Trophoblast cell (in vitro differentiated cells and primary cell): ENCODE measurements at regions not wholly inside any gene's neighbourhood (a gene's known extent, or its start where the extent isn't known, plus 50 kb on each side); places are given as distances from the start of the nearest gene placed in this dataset.
A peak's percentile ranks its signal among the peaks of the same experiment; 100 is the strongest.

Experiments
- DNase-seq, 2 donors: peaks; one replicate each; pipeline ENCODE4 v3.0.0-alpha.2; 2016
- H2AFZ ChIP-seq: 2 replicates; pipeline ENCODE4 v1.6.1; 2013; ENCODE audit warnings: low read length, moderate library complexity, mild to moderate bottlenecking; ENCODE audit not compliant: insufficient read depth, poor library complexity
- H2AK5ac ChIP-seq: 2 replicates; pipeline ENCODE4 v1.6.1; 2013; ENCODE audit warnings: mild to moderate bottlenecking, low read length
- H2BK120ac ChIP-seq: 2 replicates; pipeline ENCODE4 v1.6.1; 2013; ENCODE audit warnings: low read length, mild to moderate bottlenecking, moderate library complexity; ENCODE audit not compliant: insufficient read depth, poor library complexity
- H2BK12ac ChIP-seq: 2 replicates; pipeline ENCODE4 v1.6.1; 2013; ENCODE audit warnings: mild to moderate bottlenecking, low read length, moderate library complexity
- H2BK5ac ChIP-seq: 2 replicates; pipeline ENCODE4 v1.6.1; 2013; ENCODE audit warnings: low read length, low read depth, moderate library complexity, mild to moderate bottlenecking; ENCODE audit not compliant: poor library complexity
- H3K14ac ChIP-seq: 2 replicates; pipeline ENCODE4 v1.6.1; 2013; ENCODE audit warnings: mild to moderate bottlenecking, low read length
- H3K18ac ChIP-seq: 2 replicates; pipeline ENCODE4 v1.6.1; 2013; ENCODE audit warnings: mild to moderate bottlenecking, low read length
- H3K23ac ChIP-seq: 2 replicates; pipeline ENCODE4 v1.6.1; 2013; ENCODE audit warnings: low read length
- H3K27ac ChIP-seq: 2 replicates; pipeline ENCODE4 v1.5.1; 2013; ENCODE audit warnings: low read depth, mild to moderate bottlenecking, inconsistent platforms, low read length, moderate library complexity
- H3K27me3 ChIP-seq: 2 replicates; pipeline ENCODE4 v1.6.1; 2013; ENCODE audit warnings: inconsistent platforms, mild to moderate bottlenecking, low read length, moderate library complexity; ENCODE audit not compliant: insufficient read depth
- H3K36me3 ChIP-seq, 2 experiments: 1 replicate in 1 of 2; 2 replicates in 1 of 2; pipeline ENCODE4 v1.6.1; 2013; ENCODE audit warnings: low read length in 2 of 2, mild to moderate bottlenecking in 2 of 2, moderate library complexity in 1 of 2; ENCODE audit not compliant: insufficient read depth in 2 of 2, control insufficient read depth in 1 of 2
- H3K4ac ChIP-seq: 2 replicates; pipeline ENCODE4 v1.6.1; 2013; ENCODE audit warnings: low read depth, mild to moderate bottlenecking, low read length, moderate library complexity
- H3K4me1 ChIP-seq, 2 experiments: 1 replicate in 1 of 2; 2 replicates in 1 of 2; pipeline ENCODE4 v1.6.1; 2013; ENCODE audit warnings: low read length in 2 of 2, mild to moderate bottlenecking in 2 of 2, moderate library complexity in 1 of 2; ENCODE audit not compliant: insufficient read depth in 2 of 2, control insufficient read depth in 1 of 2
- H3K4me2 ChIP-seq: 2 replicates; pipeline ENCODE4 v1.6.1; 2013; ENCODE audit warnings: inconsistent platforms, mild to moderate bottlenecking, low read length, moderate library complexity
- H3K4me3 ChIP-seq: 2 replicates; pipeline ENCODE4 v1.5.1; 2013; ENCODE audit warnings: mild to moderate bottlenecking, low read depth, low read length, inconsistent platforms
- H3K79me1 ChIP-seq: one replicate; pipeline ENCODE4 v1.6.1; 2013; ENCODE audit warnings: low read length
- H3K79me2 ChIP-seq: 2 replicates; pipeline ENCODE4 v1.6.1; 2013; ENCODE audit warnings: low read length, mild to moderate bottlenecking; ENCODE audit not compliant: control insufficient read depth, insufficient read depth, poor library complexity
- H3K9ac ChIP-seq: 2 replicates; pipeline ENCODE4 v1.6.1; 2013; ENCODE audit warnings: mild to moderate bottlenecking, low read length
- H3K9me3 ChIP-seq: 2 replicates; pipeline ENCODE4 v1.6.1; 2013; ENCODE audit warnings: low read depth, mild to moderate bottlenecking, control low read depth, inconsistent platforms, low read length; ENCODE audit not compliant: insufficient read depth
- H4K12ac ChIP-seq: 2 replicates; pipeline ENCODE4 v1.6.1; 2013; ENCODE audit warnings: low read depth, mild to moderate bottlenecking, low read length, moderate library complexity
- H4K8ac ChIP-seq: 2 replicates; pipeline ENCODE4 v1.6.1; 2013; ENCODE audit warnings: low read depth, mild to moderate bottlenecking, low read length, moderate library complexity
- H4K91ac ChIP-seq: one replicate; pipeline ENCODE4 v1.6.1; 2013; ENCODE audit warnings: low read depth, mild to moderate bottlenecking, low read length, moderate library complexity
- WGBS: extraction: QIAGEN DNeasy Blood & Tissue Kit; methylation state at CpG from one replicate; pipeline ENCODE4 v1.1.7; 2013; ENCODE audit warnings: missing lambda C conversion rate; ENCODE audit not compliant: insufficient read length, insufficient coverage; ENCODE audit errors: extremely low coverage; 5-methylcytosine and 5-hydroxymethylcytosine counted together

GRCh38 chr9:68640421-68641089, 64.5 kb upstream of the PIP5K1B start:
- Histone ChIP-seq H3K27me3 (no peaks in the 10 kb centered on the region), H2AFZ (no peak overlapping the region), H3K9me3 (no peaks in the 10 kb centered on the region), H3K18ac (no peak overlapping the region), H3K36me3 (no peaks in the 10 kb centered on the region), H3K79me2 (no peaks in the 10 kb centered on the region), H3K9ac (no peak overlapping the region), H4K91ac (no peak overlapping the region), H3K14ac (no peak overlapping the region), H3K79me1 (no peaks in the 10 kb centered on the region), H3K4me3 (no peak overlapping the region), H3K27ac (no peak overlapping the region), H3K4ac (no peak overlapping the region), H4K8ac (no peak overlapping the region), H4K12ac (no peak overlapping the region), H2BK5ac (no peak overlapping the region), H2BK12ac (no peak overlapping the region), H2AK5ac (no peak overlapping the region), H2BK120ac (no peak overlapping the region), H3K4me2 (no peak overlapping the region), H3K23ac (no peak overlapping the region), H3K4me1 (no peaks in the 10 kb centered on the region)
- DNase-seq: no peak
- no CpG with 5 or more reads among the region's 4 CpGs for WGBS

- Histone ChIP-seq H3K4me3 (no peak overlapping the region), H2BK12ac (no peak overlapping the region), H3K14ac (no peak overlapping the region), H3K79me1 (no peaks in the 10 kb centered on the region), H3K9ac (no peak overlapping the region), H2BK5ac (no peak overlapping the region), H3K36me3 (no peaks in the 10 kb centered on the region), H3K23ac (no peak overlapping the region), H4K8ac (no peak overlapping the region), H3K27ac (no peak overlapping the region), H2AFZ (no peak overlapping the region), H3K79me2 (no peaks in the 10 kb centered on the region), H4K91ac (no peak overlapping the region), H3K9me3 (no peaks in the 10 kb centered on the region), H4K12ac (no peak overlapping the region), H3K4ac (no peak overlapping the region), H3K4me2 (no peak overlapping the region), H3K27me3 (no peaks in the 10 kb centered on the region), H2AK5ac (no peak overlapping the region), H3K18ac (no peak overlapping the region), H3K4me1 (no peaks in the 10 kb centered on the region), H2BK120ac (no peak overlapping the region)
- peak; percentile 27 to 48 for DNase-seq
- WGBS: no CpG with 5 or more reads among the region's 11 CpGs
Measured at GRCh38 chr9:68643901-68644809, 60.9 kb upstream of the PIP5K1B start.

- H2AFZ ChIP-seq: no peak overlapping the region
- H3K4ac ChIP-seq: no peak overlapping the region
- no peaks in the 10 kb centered on the region for H3K4me1 ChIP-seq
- H2BK120ac ChIP-seq: no peak overlapping the region
- no peak overlapping the region for H3K4me2 ChIP-seq
- no peaks in the 10 kb centered on the region for H3K79me2 ChIP-seq
- H3K18ac ChIP-seq: no peak overlapping the region
- H4K91ac ChIP-seq: no peak overlapping the region
- H3K14ac ChIP-seq: no peak overlapping the region
- no peak overlapping the region for H2BK12ac ChIP-seq
- no peak overlapping the region for H4K8ac ChIP-seq
- H3K27me3 ChIP-seq: no peaks in the 10 kb centered on the region
- H2BK5ac ChIP-seq: no peak overlapping the region
- DNase-seq: no peak
- H3K9me3 ChIP-seq: no peaks in the 10 kb centered on the region
- no peak overlapping the region for H3K4me3 ChIP-seq
- H3K23ac ChIP-seq: no peak overlapping the region
- WGBS: no CpG with 5 or more reads among the region's 3 CpGs
- H2AK5ac ChIP-seq: no peak overlapping the region
- no peaks in the 10 kb centered on the region for H3K36me3 ChIP-seq
- H4K12ac ChIP-seq: no peak overlapping the region
- H3K9ac ChIP-seq: no peak overlapping the region
- H3K79me1 ChIP-seq: no peaks in the 10 kb centered on the region
- no peak overlapping the region for H3K27ac ChIP-seq
Measured at GRCh38 chr9:68644831-68645230, 60.2 kb upstream of the PIP5K1B start.

DNA sequence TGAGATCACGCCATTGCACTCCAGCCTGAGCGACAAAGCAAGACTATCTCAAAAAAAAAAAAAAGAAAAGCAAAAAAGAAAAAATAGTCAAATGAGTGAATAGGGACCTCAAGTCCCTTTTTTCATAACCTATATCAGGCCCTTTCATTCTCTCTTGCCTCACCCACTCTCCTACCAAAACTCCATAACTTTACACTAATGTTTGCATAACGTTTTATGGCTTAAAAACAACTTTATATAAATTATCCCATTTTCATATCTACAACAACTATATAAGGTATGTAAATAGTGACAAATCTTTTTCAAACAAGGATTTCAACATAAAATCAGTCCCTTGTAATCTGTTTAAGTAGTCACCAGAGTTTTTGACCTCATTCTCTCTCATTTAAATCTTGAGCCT, 56.9 kb upstream of the PIP5K1B start:
- no peaks in the 10 kb centered on the region for H3K4me1 ChIP-seq

More for the DNA sequence above, 56.9 kb upstream of the PIP5K1B start:
- Histone ChIP-seq H3K27me3 (no peaks in the 10 kb centered on the region), H3K9ac (no peak overlapping the region), H4K91ac (no peak overlapping the region), H3K14ac (no peak overlapping the region), H2AK5ac (no peak overlapping the region), H3K36me3 (no peaks in the 10 kb centered on the region), H3K4me2 (no peak overlapping the region), H3K4ac (no peak overlapping the region), H3K4me3 (no peak overlapping the region), H2BK120ac (no peak overlapping the region), H3K18ac (no peak overlapping the region), H2AFZ (no peak overlapping the region), H4K8ac (no peak overlapping the region), H3K27ac (no peak overlapping the region), H4K12ac (no peak overlapping the region), H2BK12ac (no peak overlapping the region), H3K9me3 (no peaks in the 10 kb centered on the region), H2BK5ac (no peak overlapping the region), H3K79me2 (no peaks in the 10 kb centered on the region), H3K23ac (no peak overlapping the region), H3K79me1 (no peaks in the 10 kb centered on the region)
- DNase-seq: no peak
- 100% methylated on average over 1 of the region's 3 CpGs for WGBS
